HepG2 (cell line): ENCODE measurements at regions not wholly inside any gene's neighbourhood (a gene's known extent, or its start where the extent isn't known, plus 50 kb on each side); places are given as distances from the start of the nearest gene placed in this dataset.

Experiments used
- EHMT2 ChIP-seq: fragments of 200-600 bp; sonication (generic); IDR thresholded peaks from 2 replicates; pipeline ENCODE4 v1.7.0; 2017; ENCODE audit warnings: antibody characterized with exemption, low read depth, low read length, borderline replicate concordance
- HDAC1 ChIP-seq: sonication (generic); formaldehyde crosslinking; IDR thresholded peaks from 2 replicates; pipeline ENCODE4 v1.5.1; 2020; ENCODE audit warnings: mild to moderate bottlenecking, missing genetic modification reagents
- MBD4 ChIP-seq: IDR thresholded peaks from 2 replicates; pipeline ENCODE4 v1.6.1; 2012; ENCODE audit warnings: low read length, inconsistent platforms, borderline replicate concordance
- NCOR1 ChIP-seq: fragments of 200-600 bp; sonication (generic); IDR thresholded peaks from 2 replicates; pipeline ENCODE4 v1.7.0; 2017; ENCODE audit warnings: antibody characterized with exemption, low read length, borderline replicate concordance
- POLR2AphosphoS5 ChIP-seq: IDR thresholded peaks from 2 replicates; pipeline ENCODE4 v1.6.1; 2012; ENCODE audit warnings: low read depth, low read length
- RAD21 ChIP-seq: fragments of 450-650 bp; formaldehyde crosslinking; IDR thresholded peaks from 2 replicates; pipeline ENCODE4 v1.5.0; 2020; ENCODE audit warnings: mild to moderate bottlenecking
- TAF15 ChIP-seq: fragments of 200-400 bp; formaldehyde crosslinking; IDR thresholded peaks from one replicate; pipeline ENCODE4 v1.6.1; 2018; ENCODE audit warnings: mild to moderate bottlenecking, low read depth, low read length; ENCODE audit not compliant: poor library complexity, severe bottlenecking
- ZMYM2 ChIP-seq: sonication (generic); formaldehyde crosslinking; IDR thresholded peaks from 2 replicates; pipeline ENCODE4 v1.8.0; 2022; ENCODE audit warnings: mild to moderate bottlenecking, missing genetic modification reagents
- TF ChIP-seq, protein P1 (sequence below): sonication (generic); formaldehyde crosslinking; IDR thresholded peaks from 2 replicates; pipeline ENCODE4 v1.5.0; 2020; ENCODE audit warnings: mild to moderate bottlenecking, missing genetic modification reagents, moderate library complexity
- TF ChIP-seq, protein P2 (sequence below): fragments of 450-650 bp; IDR thresholded peaks from 2 replicates; pipeline ENCODE4 v1.6.1; 2017; ENCODE audit warnings: mild to moderate bottlenecking

DNA sequence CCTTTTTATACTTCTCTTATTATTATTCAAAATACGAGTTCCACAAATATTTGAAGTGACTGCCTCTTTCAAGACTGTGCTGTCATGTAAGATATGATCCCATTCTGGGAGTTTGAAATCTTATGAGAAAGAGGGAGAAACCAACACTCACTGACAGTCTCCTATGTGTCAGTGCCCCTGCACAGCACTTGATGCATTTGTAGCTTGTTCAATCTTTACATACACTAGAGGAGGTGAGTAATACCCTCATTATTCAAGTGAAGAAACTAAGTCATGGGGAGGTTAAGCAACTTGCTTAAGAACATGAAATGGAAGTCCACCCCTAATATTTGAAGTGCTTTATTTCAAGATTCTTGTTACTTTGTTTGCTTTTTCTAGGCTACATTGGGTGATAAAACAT is 459.5 kb upstream of the FANCL start:
- no peak for TF ChIP-seq POLR2AphosphoS5
- TF ChIP-seq MBD4: no peak
- TF ChIP-seq, protein P1, sequence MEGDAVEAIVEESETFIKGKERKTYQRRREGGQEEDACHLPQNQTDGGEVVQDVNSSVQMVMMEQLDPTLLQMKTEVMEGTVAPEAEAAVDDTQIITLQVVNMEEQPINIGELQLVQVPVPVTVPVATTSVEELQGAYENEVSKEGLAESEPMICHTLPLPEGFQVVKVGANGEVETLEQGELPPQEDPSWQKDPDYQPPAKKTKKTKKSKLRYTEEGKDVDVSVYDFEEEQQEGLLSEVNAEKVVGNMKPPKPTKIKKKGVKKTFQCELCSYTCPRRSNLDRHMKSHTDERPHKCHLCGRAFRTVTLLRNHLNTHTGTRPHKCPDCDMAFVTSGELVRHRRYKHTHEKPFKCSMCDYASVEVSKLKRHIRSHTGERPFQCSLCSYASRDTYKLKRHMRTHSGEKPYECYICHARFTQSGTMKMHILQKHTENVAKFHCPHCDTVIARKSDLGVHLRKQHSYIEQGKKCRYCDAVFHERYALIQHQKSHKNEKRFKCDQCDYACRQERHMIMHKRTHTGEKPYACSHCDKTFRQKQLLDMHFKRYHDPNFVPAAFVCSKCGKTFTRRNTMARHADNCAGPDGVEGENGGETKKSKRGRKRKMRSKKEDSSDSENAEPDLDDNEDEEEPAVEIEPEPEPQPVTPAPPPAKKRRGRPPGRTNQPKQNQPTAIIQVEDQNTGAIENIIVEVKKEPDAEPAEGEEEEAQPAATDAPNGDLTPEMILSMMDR (CRISPR knock-in tag): no peak
- no peak for TF ChIP-seq EHMT2
- TF ChIP-seq RAD21: no peak
- no peak for TF ChIP-seq HDAC1 (CRISPR knock-in tag)
- no peak for TF ChIP-seq ZMYM2 (CRISPR knock-in tag)
- TF ChIP-seq NCOR1: no peak
- no peak for TF ChIP-seq TAF15
- TF ChIP-seq, protein P2, sequence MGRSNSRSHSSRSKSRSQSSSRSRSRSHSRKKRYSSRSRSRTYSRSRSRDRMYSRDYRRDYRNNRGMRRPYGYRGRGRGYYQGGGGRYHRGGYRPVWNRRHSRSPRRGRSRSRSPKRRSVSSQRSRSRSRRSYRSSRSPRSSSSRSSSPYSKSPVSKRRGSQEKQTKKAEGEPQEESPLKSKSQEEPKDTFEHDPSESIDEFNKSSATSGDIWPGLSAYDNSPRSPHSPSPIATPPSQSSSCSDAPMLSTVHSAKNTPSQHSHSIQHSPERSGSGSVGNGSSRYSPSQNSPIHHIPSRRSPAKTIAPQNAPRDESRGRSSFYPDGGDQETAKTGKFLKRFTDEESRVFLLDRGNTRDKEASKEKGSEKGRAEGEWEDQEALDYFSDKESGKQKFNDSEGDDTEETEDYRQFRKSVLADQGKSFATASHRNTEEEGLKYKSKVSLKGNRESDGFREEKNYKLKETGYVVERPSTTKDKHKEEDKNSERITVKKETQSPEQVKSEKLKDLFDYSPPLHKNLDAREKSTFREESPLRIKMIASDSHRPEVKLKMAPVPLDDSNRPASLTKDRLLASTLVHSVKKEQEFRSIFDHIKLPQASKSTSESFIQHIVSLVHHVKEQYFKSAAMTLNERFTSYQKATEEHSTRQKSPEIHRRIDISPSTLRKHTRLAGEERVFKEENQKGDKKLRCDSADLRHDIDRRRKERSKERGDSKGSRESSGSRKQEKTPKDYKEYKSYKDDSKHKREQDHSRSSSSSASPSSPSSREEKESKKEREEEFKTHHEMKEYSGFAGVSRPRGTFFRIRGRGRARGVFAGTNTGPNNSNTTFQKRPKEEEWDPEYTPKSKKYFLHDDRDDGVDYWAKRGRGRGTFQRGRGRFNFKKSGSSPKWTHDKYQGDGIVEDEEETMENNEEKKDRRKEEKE: no peak
